ENCODE measurements at regions not wholly inside any gene's neighbourhood (a gene's known extent, or its start where the extent isn't known, plus 50 kb on each side); places are given as distances from the start of the nearest gene placed in this dataset.

- no peaks in the 10 kb centered on the region for H3K79me2 ChIP-seq (ENCODE audit: insufficient read depth)
- no peak for DNase-seq
Measured at GRCh38 chr3:69505770-69506407, 120.0 kb upstream of the FRMD4B start.

More at GRCh38 chr3:69505770-69506407, 120.0 kb upstream of the FRMD4B start:
- Histone ChIP-seq H3K4me1 (ENCODE audit: control insufficient read depth in 1 of 2, insufficient read depth in 2 of 2, low read depth in 1 of 2, low read length in 1 of 2) (no peaks in the 10 kb centered on the region; a peak in 1 of 4 replicates), H3K36me3 (replicated peaks in 1 of 2; ENCODE audit: control insufficient read depth in 1 of 2, insufficient read depth in 2 of 2, low read length in 1 of 2) (no peaks in the 10 kb centered on the region), H4K20me1 (ENCODE audit: insufficient read depth) (no peaks in the 10 kb centered on the region), H3K4me3 (ENCODE audit: low read depth in 2 of 2, low read length in 1 of 2) (no peak overlapping the region), H3F3A (replicated peaks; ENCODE audit: insufficient read depth) (no peaks in the 10 kb centered on the region), H3K9ac (no peak overlapping the region), H3K27ac (ENCODE audit: low read depth in 2 of 2, low read length in 1 of 2) (no peak overlapping the region), H2AFZ (ENCODE audit: low read depth) (no peak overlapping the region), H3K27me3 (ENCODE audit: insufficient read depth) (no peaks in the 10 kb centered on the region), H3K9me2 (no peaks in the 10 kb centered on the region), H3K9me3 (no peaks in the 10 kb centered on the region), H3K4me2 (no peak overlapping the region)
- POLR2A ChIA-PET = no interaction called here
- TF ChIP-seq SIN3A (IDR thresholded peaks at IDR 0.05; ENCODE audit: borderline replicate concordance, low read depth, low read length) (no peak), RFX5 (IDR thresholded peaks at IDR 0.05; ENCODE audit: low read length) (no peak), SMC3 (IDR thresholded peaks at IDR 0.05; ENCODE audit: low read depth, low read length) (no peak), RAD21 (IDR thresholded peaks at IDR 0.05; ENCODE audit: low read length) (no peak), TEAD4 (IDR thresholded peaks at IDR 0.05; ENCODE audit: borderline replicate concordance, insufficient read depth) (no peak), ZBTB33 (IDR thresholded peaks at IDR 0.05; ENCODE audit: borderline replicate concordance, low read depth) (no peak), POLR2AphosphoS5 (IDR thresholded peaks at IDR 0.05; ENCODE audit: low read depth, low read length) (no peak), FOSL2 (IDR thresholded peaks at IDR 0.05; ENCODE audit: borderline replicate concordance, low read depth) (no peak), TCF12 (IDR thresholded peaks at IDR 0.05) (no peak), FOXM1 (IDR thresholded peaks at IDR 0.05; ENCODE audit: low read depth) (no peak), YY1 (IDR thresholded peaks at IDR 0.05; ENCODE audit: low read depth) (no peak), PBX3 (IDR thresholded peaks at IDR 0.05) (no peak), RCOR1 (IDR thresholded peaks at IDR 0.05; ENCODE audit: low read length) (no peak), TAF1 (IDR thresholded peaks at IDR 0.05; ENCODE audit: borderline replicate concordance, low read depth, low read length) (no peak), EP300 (IDR thresholded peaks at IDR 0.05; ENCODE audit: borderline replicate concordance in 1 of 2, low read depth in 1 of 2, low read length in 1 of 2) (no peak), IRF3 (IDR thresholded peaks at IDR 0.05; ENCODE audit: low read depth, low read length) (no peak), NRF1 (IDR thresholded peaks at IDR 0.05; ENCODE audit: low read depth, low read length) (no peak), REST (IDR thresholded peaks at IDR 0.05; ENCODE audit: low read depth, low read length) (no peak), RXRA (IDR thresholded peaks at IDR 0.05; ENCODE audit: borderline replicate concordance, low read depth) (no peak)
- CTCF ChIA-PET = no interaction called here
- WGBS (ENCODE audit: low lambda C conversion rate) = 57% methylated on average over 7 of the region's 7 CpGs

All from SK-N-SH (cell line).